GM23338 (cell line): ENCODE measurements at regions not wholly inside any gene's neighbourhood (a gene's known extent, or its start where the extent isn't known, plus 50 kb on each side); places are given as distances from the start of the nearest gene placed in this dataset.

ENCODE experiments used
- CREB1 ChIP-seq: fragments of 250-450 bp; sonication (Bioruptor Pico); IDR thresholded peaks from 2 replicates; pipeline ENCODE4 v1.5.0; 2020; ENCODE audit warnings: low read depth, mild to moderate bottlenecking, moderate library complexity
- CTCF ChIP-seq, 2 experiments: fragments of 200-600 bp in 1 of 2; sonication (generic) in 1 of 2; conservative IDR thresholded peaks; 2 replicates each; pipeline versions ENCODE4 v1.5.1 to v1.6.1; 2016 to 2017; ENCODE audit warnings: antibody characterized with exemption in 2 of 2, low read depth in 2 of 2, mild to moderate bottlenecking in 2 of 2, moderate library complexity in 1 of 2
- ETS1 ChIP-seq: IDR thresholded peaks from 2 replicates; pipeline ENCODE4 v1.6.1; 2016; ENCODE audit warnings: antibody characterized with exemption
- EZH2 ChIP-seq: fragments of 200-600 bp; sonication (generic); IDR thresholded peaks from one replicate; pipeline ENCODE4 v1.8.0; 2017; ENCODE audit warnings: antibody characterized with exemption, mild to moderate bottlenecking, low read depth; ENCODE audit not compliant: unreplicated experiment
- EZH2phosphoT487 ChIP-seq: fragments of 200-600 bp; sonication (generic); IDR thresholded peaks from one replicate; pipeline ENCODE4 v1.8.1; 2018; ENCODE audit warnings: antibody characterized with exemption; ENCODE audit not compliant: unreplicated experiment
- JUNB ChIP-seq: IDR thresholded peaks from one replicate; pipeline ENCODE4 v1.6.1; 2016; ENCODE audit warnings: antibody characterized with exemption; ENCODE audit not compliant: unreplicated experiment
- NANOG ChIP-seq: IDR thresholded peaks from 2 replicates; pipeline ENCODE4 v1.6.1; 2016; ENCODE audit warnings: antibody characterized with exemption, borderline replicate concordance
- POLR2AphosphoS5 ChIP-seq: IDR thresholded peaks from 2 replicates; pipeline ENCODE4 v1.6.1; 2016; ENCODE audit warnings: antibody characterized with exemption, low read depth
- REST ChIP-seq: IDR thresholded peaks from one replicate; pipeline ENCODE4 v1.6.1; 2018; ENCODE audit warnings: antibody characterized with exemption; ENCODE audit not compliant: unreplicated experiment
- STAT1 ChIP-seq: IDR thresholded peaks from one replicate; pipeline ENCODE4 v1.6.1; 2016; ENCODE audit warnings: antibody characterized with exemption; ENCODE audit not compliant: unreplicated experiment
- ZNF114 ChIP-seq: fragments of 250-450 bp; sonication (Bioruptor Pico); IDR thresholded peaks from 2 replicates; pipeline ENCODE4 v1.5.0; 2020; ENCODE audit warnings: mild to moderate bottlenecking, moderate library complexity
- ZNF331 ChIP-seq: fragments of 250-450 bp; sonication (Bioruptor Pico); IDR thresholded peaks from 2 replicates; pipeline ENCODE4 v1.5.0; 2020; ENCODE audit warnings: low read depth, mild to moderate bottlenecking, moderate library complexity
- ZNF462 ChIP-seq: fragments of 250-450 bp; sonication (Bioruptor Pico); IDR thresholded peaks from 2 replicates; pipeline ENCODE4 v1.5.0; 2020; ENCODE audit warnings: mild to moderate bottlenecking, moderate library complexity

- no peak for TF ChIP-seq CTCF (conservative IDR thresholded peaks at IDR 0.05; ENCODE audit: low read depth in 2 of 2)
- no peak for TF ChIP-seq REST
- no peak for TF ChIP-seq NANOG
- no peak for TF ChIP-seq POLR2AphosphoS5
- TF ChIP-seq ZNF331, result no peak
- TF ChIP-seq CREB1 (CRISPR knock-in tag), result no peak
- no peak for TF ChIP-seq EZH2
- TF ChIP-seq ETS1, result no peak
- TF ChIP-seq EZH2phosphoT487, result no peak
- no peak for TF ChIP-seq JUNB
- TF ChIP-seq STAT1, result no peak
- TF ChIP-seq ZNF114, result no peak
- no peak for TF ChIP-seq ZNF462
Measured at GRCh38 chr6:25173246-25173645, 105.9 kb upstream of the CARMIL1 start.
